ENCODE measurements at regions not wholly inside any gene's neighbourhood (a gene's known extent, or its start where the extent isn't known, plus 50 kb on each side); places are given as distances from the start of the nearest gene placed in this dataset.

DNA sequence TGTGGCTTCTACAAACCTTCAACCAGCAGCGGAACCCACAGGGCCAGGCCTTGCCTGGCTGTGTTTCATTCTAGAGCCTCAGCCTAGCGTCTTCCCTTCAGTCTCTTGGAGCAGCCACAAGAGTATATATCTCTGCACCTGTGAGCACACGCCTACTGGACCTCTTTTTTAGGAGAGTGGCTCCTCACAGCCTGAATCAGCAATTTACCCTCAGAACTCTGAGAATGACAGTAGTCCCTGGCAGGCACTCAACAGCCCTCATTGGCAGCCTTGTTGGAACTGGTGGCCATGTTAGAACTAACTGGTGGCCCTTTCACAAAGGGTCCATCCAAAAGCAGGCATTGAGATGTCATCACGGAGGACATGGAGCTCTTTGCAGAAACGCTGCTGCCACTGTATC is 138.9 kb downstream of the BCOR start:
- TF ChIP-seq, protein P1, sequence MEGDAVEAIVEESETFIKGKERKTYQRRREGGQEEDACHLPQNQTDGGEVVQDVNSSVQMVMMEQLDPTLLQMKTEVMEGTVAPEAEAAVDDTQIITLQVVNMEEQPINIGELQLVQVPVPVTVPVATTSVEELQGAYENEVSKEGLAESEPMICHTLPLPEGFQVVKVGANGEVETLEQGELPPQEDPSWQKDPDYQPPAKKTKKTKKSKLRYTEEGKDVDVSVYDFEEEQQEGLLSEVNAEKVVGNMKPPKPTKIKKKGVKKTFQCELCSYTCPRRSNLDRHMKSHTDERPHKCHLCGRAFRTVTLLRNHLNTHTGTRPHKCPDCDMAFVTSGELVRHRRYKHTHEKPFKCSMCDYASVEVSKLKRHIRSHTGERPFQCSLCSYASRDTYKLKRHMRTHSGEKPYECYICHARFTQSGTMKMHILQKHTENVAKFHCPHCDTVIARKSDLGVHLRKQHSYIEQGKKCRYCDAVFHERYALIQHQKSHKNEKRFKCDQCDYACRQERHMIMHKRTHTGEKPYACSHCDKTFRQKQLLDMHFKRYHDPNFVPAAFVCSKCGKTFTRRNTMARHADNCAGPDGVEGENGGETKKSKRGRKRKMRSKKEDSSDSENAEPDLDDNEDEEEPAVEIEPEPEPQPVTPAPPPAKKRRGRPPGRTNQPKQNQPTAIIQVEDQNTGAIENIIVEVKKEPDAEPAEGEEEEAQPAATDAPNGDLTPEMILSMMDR (IDR thresholded peaks at IDR 0.05; ENCODE audit: poor library complexity, severe bottlenecking): no peak
- no peak for TF ChIP-seq SMC3 (conservative IDR thresholded peaks at IDR 0.05; ENCODE audit: poor library complexity)
- no peak for TF ChIP-seq EZH2 (IDR thresholded peaks at IDR 0.05; ENCODE audit: borderline replicate concordance, insufficient read depth, low read length, poor library complexity, severe bottlenecking)
- no peak for TF ChIP-seq POLR2AphosphoS5 (IDR thresholded peaks at IDR 0.05)
